GM18511 (cell line): ENCODE measurements at regions not wholly inside any gene's neighbourhood (a gene's known extent, or its start where the extent isn't known, plus 50 kb on each side); places are given as distances from the start of the nearest gene placed in this dataset.
A peak's percentile ranks its signal among the peaks of the same experiment; 100 is the strongest.
"Not testable (repeated sequence)": the region's sequence is repeated elsewhere in the genome, so short reads cannot be mapped to it uniquely, and the experiment has no call there.

Experiments used
- ATAC-seq: cut with Tn5 transposase; IDR thresholded peaks from one replicate; pipeline ENCODE4 v1.9.1; 2021; ENCODE audit warnings: mild to moderate bottlenecking, moderate library complexity; ENCODE audit not compliant: unreplicated experiment

- not testable (repeated sequence) for ATAC-seq
Measured at GRCh38 chr2:166744117-166744516, 144.2 kb upstream of the XIRP2 start.

GRCh38 chr2:166743482-166743881, 144.8 kb upstream of the XIRP2 start:
- ATAC-seq: not testable (repeated sequence)

DNA sequence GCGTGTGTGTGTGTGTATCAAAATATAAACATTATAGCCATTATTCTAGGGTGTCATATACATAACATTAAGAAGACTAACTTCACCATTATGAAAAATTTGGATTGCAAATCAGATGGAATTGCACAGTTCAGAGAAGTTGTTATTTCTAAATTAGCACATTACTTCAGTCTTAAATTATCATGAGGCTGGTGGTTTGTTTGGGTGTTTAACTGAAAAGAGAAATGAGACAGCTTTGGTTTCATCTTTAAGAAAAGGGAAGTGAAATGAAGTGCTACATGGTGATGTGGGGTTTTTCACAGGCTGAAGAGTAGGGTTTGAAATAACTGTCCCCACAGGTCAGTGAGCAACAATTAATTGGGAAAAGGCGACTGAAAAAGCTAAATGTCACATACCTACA, 161.2 kb upstream of the XIRP2 start:
- ATAC-seq: peak; percentile 99

DNA sequence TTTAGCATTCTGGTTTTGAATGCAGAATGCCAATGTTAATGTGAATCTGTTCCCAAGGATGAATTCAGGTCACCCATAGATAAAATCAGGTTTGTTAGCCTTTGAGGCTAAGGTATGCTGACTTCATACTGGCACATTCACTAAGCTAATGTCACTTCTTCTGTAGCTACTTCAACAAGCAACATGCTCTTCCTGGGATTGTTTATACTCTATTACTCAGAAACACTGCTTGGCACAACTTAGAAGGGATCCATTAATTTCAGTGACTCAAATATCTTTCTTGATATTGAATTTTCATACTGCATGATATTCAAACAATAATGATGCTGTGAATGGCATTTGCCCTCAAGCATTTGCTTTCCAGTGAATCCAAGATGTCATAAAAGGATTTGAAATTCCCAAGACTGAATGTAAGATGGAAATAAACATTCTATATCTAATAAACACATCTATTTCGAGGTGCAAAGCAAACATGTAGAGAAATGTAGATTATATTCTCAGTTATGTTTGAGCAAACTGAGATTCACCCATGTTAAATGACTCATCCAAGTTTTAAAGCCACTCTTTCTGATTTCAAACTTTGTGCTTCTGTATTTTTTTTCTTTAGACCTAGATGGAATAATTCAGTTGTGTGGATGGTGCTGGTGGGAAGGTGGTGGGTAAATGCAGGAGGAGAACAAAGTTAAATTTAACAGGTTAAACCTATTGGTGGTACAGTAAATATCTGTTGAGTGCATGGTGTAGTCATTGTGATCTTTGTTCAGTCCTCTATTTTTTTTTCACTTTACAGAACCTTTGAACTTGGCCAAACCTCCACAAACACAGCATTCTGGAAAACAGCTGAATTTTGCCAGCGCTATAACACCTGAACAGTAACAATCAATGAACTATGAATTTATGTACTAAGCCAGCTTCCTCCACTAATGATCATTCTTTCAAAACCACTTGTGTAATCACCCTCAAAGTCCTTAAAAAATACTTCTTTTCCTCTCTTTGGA, 162.1 kb upstream of the XIRP2 start:
- peak; percentile 4 for ATAC-seq

- no peak for ATAC-seq
Measured at GRCh38 chr2:166716968-166717367, 171.3 kb upstream of the XIRP2 start.

GRCh38 chr2:166700079-166700478, 188.2 kb upstream of the XIRP2 start:
- no peak for ATAC-seq

GRCh38 chr2:166695154-166695553, 193.1 kb upstream of the XIRP2 start:
- no peak for ATAC-seq

DNA sequence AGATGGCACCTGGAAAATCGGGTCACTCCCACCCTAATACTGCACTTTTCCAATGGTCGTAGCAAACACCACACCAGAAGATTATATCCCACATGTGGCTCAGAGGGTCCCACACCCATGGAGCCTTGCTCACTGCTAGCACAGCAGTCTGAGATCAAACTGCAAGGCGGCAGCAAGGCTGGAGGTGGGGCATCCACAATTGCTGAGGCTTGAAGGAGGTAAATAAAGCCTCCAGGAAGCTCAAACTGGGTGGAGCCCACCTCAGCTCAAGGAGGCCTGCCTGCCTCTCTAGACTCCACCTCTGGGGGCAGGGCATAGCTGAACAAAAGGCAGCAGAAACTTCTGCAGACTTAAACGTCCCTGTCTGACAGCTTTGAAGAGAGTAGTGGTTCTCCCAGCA, 192.0 kb upstream of the SCN7A start:
- ATAC-seq: not testable (repeated sequence)

GRCh38 chr2:166677996-166678395, 183.9 kb upstream of the SCN7A start:
- ATAC-seq: no peak

GRCh38 chr2:166676716-166677115, 182.7 kb upstream of the SCN7A start:
- no peak for ATAC-seq

GRCh38 chr2:166675553-166675952, 181.5 kb upstream of the SCN7A start:
- ATAC-seq: no peak

GRCh38 chr2:166673986-166674385, 179.9 kb upstream of the SCN7A start:
- ATAC-seq: no peak

DNA sequence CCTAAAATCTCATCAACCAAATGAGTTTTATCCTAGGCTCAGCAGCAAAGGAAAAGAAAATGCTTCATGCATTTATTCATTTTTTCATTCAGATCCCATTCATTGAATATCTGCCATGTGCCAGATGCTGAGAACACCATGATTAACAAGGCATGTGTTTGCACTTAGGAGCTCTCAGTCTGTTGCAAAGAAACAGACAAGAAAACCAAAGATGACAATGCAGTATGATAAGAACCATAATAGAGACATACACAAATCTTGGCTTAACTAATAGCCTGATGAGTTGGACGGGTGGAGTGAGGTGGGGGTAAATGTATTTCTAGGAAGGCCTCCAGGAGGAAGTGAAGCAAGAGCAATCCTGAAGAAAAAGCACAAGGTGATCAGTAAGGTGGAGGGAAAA, 177.8 kb upstream of the SCN7A start:
- ATAC-seq: no peak

- ATAC-seq: no peak
Measured at GRCh38 chr2:166671235-166671634, 177.2 kb upstream of the SCN7A start.

GRCh38 chr2:166665991-166666940, 172.2 kb upstream of the SCN7A start:
- ATAC-seq: no peak

DNA sequence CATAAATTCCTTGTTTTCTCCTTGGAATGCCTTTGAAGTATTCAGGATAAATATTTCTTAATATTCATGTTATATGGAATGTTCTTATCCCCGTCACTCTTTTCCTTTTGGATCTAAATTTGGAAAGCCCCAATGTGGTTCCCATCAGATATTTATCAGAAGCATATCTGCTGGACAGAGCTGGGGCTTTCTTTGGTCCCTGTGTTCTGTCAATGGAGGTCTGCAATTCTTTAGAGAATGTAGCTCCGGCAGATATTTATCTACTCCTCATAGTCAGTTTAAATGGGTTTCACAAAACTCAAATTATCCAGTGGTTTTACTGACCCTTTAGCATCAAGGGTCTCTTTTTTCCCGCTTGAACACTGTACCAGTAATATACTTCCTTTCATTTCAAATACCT, 167.8 kb upstream of the SCN7A start:
- ATAC-seq: no peak

- ATAC-seq: no peak
Measured at GRCh38 chr2:166661391-166661790, 167.3 kb upstream of the SCN7A start.

DNA sequence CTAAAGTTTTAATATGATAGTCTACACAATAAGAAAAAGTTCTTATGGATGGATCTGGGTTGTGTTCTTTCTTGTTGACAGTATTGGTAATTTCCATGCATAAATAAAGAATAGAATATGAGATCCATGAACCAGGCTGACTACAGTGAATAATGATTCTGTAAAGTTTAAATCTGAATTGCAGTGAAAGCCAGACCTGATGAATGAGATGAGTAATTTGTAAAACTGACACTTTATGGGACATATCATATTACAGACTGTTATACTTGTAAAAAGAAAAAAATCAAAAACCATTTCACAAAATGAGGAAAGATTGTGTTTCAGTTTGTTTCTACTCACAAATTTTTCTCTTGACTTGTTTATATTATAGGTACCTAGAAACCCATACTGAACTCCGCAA, 164.9 kb upstream of the SCN7A start:
- no peak for ATAC-seq

GRCh38 chr2:166653185-166653813, 159.2 kb upstream of the SCN7A start:
- ATAC-seq: no peak

DNA sequence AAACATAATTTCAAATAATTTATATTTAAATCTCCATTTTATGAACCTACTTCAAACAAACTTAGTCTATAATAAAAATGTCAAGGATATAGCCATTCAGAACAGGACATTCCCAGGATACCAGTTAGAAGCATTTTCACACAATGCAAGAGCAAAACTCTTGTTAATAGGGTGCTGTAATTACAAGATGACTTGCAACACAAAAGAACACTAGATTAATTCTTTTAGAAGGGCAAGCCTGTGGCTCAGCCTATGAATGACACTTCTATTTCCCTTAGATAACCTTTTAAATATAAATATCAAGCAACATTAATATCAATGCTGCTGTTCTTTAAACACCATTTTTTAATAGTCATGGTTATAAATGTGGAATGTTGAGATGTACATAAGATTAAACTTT, 157.9 kb upstream of the SCN7A start:
- ATAC-seq: no peak

GRCh38 chr2:166651080-166651675, 157.1 kb upstream of the SCN7A start:
- ATAC-seq: no peak
